PFSK-1 (cell line): ENCODE measurements at regions not wholly inside any gene's neighbourhood (a gene's known extent, or its start where the extent isn't known, plus 50 kb on each side); places are given as distances from the start of the nearest gene placed in this dataset.

Experiments
- FOXP2 ChIP-seq: optimal IDR thresholded peaks from 2 replicates; pipeline ENCODE3; 2011; ENCODE audit warnings: borderline replicate concordance, control low read depth, inconsistent platforms; ENCODE audit not compliant: insufficient read depth; ENCODE audit errors: extremely low read length, extremely low read depth
- POLR2AphosphoS5 ChIP-seq: IDR thresholded peaks from 2 replicates; pipeline ENCODE4 v1.6.1; 2012; ENCODE audit warnings: low read depth, mild to moderate bottlenecking, control low read depth, low read length, moderate library complexity
- REST ChIP-seq, 2 experiments: IDR thresholded peaks; 2 replicates each; pipeline versions ENCODE4 v1.6.1 to v1.8.0; 2011 to 2012; ENCODE audit warnings: low read depth in 2 of 2, low read length in 2 of 2, control low read depth in 1 of 2, inconsistent platforms in 1 of 2, mild to moderate bottlenecking in 1 of 2, moderate library complexity in 1 of 2; ENCODE audit not compliant: insufficient read depth in 1 of 2
- SIN3A ChIP-seq: IDR thresholded peaks from 2 replicates; pipeline ENCODE4 v1.6.1; 2012; ENCODE audit warnings: mild to moderate bottlenecking, low read length, moderate library complexity, borderline replicate concordance; ENCODE audit not compliant: insufficient read depth
- TAF1 ChIP-seq: IDR thresholded peaks from 2 replicates; pipeline ENCODE4 v1.6.1; 2012; ENCODE audit warnings: low read length, control low read depth, borderline replicate concordance; ENCODE audit not compliant: insufficient read depth

GRCh38 chr12:41709012-41709411 lies 435.7 kb downstream of the GXYLT1 start:
- TF ChIP-seq POLR2AphosphoS5 (no peak), FOXP2 (no peak), REST (IDR thresholded peaks at IDR 0.05; ENCODE audit: insufficient read depth in 1 of 2, low read depth in 2 of 2, low read length in 2 of 2) (no peak), TAF1 (no peak), SIN3A (no peak)
